ENCODE measurements at regions not wholly inside any gene's neighbourhood (a gene's known extent, or its start where the extent isn't known, plus 50 kb on each side); places are given as distances from the start of the nearest gene placed in this dataset.

GRCh38 chr9:105968811-105969466 is 274.6 kb downstream of the TMEM38B start:
- TF ChIP-seq TAF1 (conservative IDR thresholded peaks at IDR 0.05) = no peak
- TF ChIP-seq, protein P1, sequence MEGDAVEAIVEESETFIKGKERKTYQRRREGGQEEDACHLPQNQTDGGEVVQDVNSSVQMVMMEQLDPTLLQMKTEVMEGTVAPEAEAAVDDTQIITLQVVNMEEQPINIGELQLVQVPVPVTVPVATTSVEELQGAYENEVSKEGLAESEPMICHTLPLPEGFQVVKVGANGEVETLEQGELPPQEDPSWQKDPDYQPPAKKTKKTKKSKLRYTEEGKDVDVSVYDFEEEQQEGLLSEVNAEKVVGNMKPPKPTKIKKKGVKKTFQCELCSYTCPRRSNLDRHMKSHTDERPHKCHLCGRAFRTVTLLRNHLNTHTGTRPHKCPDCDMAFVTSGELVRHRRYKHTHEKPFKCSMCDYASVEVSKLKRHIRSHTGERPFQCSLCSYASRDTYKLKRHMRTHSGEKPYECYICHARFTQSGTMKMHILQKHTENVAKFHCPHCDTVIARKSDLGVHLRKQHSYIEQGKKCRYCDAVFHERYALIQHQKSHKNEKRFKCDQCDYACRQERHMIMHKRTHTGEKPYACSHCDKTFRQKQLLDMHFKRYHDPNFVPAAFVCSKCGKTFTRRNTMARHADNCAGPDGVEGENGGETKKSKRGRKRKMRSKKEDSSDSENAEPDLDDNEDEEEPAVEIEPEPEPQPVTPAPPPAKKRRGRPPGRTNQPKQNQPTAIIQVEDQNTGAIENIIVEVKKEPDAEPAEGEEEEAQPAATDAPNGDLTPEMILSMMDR (IDR thresholded peaks at IDR 0.05; ENCODE audit: low read depth, low read length, missing input control) = no peak
- TF ChIP-seq SP1 (IDR thresholded peaks at IDR 0.05) = no peak
- TF ChIP-seq JUND (IDR thresholded peaks at IDR 0.05) = no peak
- no peak for TF ChIP-seq GABPA (IDR thresholded peaks at IDR 0.05 in 1 of 2, conservative IDR thresholded peaks at IDR 0.05 in 1 of 2)
- TF ChIP-seq REST (IDR thresholded peaks at IDR 0.05) = no peak
- no peak for TF ChIP-seq RAD21 (IDR thresholded peaks at IDR 0.05)
- TF ChIP-seq FOXA1 (IDR thresholded peaks at IDR 0.05) = no peak
- TF ChIP-seq, protein P2, sequence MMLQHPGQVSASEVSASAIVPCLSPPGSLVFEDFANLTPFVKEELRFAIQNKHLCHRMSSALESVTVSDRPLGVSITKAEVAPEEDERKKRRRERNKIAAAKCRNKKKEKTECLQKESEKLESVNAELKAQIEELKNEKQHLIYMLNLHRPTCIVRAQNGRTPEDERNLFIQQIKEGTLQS (IDR thresholded peaks at IDR 0.05) = no peak
- no peak for TF ChIP-seq FOXA2 (IDR thresholded peaks at IDR 0.05)
- no peak for TF ChIP-seq HNF4A (conservative IDR thresholded peaks at IDR 0.05)
- no peak for TF ChIP-seq YY1 (IDR thresholded peaks at IDR 0.05)

All from liver (tissue), 3 donors.